ENCODE measurements at regions not wholly inside any gene's neighbourhood (a gene's known extent, or its start where the extent isn't known, plus 50 kb on each side); places are given as distances from the start of the nearest gene placed in this dataset.

DNA sequence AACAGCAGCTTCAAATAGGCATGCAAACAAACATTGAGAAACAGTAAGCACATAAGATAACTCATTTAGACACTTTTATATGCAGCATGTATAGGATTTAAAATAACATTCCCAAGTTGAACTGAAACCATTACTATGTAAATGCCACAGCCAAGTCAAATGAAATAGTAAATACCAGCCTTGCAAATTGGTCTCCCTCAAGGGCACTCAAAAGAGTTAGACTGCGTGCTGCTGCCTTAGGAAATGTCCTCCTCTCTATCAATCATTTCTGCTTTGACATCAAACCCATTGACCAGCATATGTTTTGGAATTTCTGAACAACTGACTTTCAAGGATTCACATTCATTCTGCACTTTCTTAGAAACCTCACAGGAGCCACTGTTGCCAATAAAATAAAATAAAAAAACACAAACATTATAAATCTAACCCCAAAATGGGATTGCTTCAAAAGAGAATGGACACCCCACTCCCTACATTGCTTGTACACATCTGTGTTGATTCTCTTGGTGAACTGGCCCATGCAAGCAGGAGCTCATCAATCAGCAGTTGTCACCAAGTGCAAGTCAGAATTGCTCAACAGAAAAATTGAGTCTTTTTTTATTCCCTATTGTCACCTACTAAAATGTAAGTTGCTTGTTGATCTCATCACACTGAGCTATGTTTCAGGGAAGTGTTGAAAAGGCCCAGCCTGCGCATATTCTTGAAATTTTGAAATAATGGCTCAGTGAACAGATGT lies 256.2 kb downstream of the DAD1 start:
- H3K4me3 ChIP-seq (ENCODE audit: extremely low read depth in 1 of 4, insufficient read depth in 2 of 4, low read depth in 3 of 4, low read length in 4 of 4): no peak overlapping the region; a peak in 1 of 8 replicates
- POLR2A ChIA-PET (ENCODE audit: partially characterized antibody): no interaction called here
- TF ChIP-seq, protein P1, sequence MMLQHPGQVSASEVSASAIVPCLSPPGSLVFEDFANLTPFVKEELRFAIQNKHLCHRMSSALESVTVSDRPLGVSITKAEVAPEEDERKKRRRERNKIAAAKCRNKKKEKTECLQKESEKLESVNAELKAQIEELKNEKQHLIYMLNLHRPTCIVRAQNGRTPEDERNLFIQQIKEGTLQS (IDR thresholded peaks at IDR 0.05; ENCODE audit: insufficient read depth, low read depth, low read length): no peak
- TF ChIP-seq SIN3A (conservative IDR thresholded peaks at IDR 0.05 in 1 of 2, IDR thresholded peaks at IDR 0.05 in 1 of 2; ENCODE audit: low read depth in 1 of 2, low read length in 2 of 2) (no peak), CTBP2 (IDR thresholded peaks at IDR 0.05; ENCODE audit: borderline replicate concordance, insufficient read depth, insufficient read length, low read length) (no peak), POU5F1 (IDR thresholded peaks at IDR 0.05; ENCODE audit: low read depth, low read length) (no peak), MAFK (IDR thresholded peaks at IDR 0.05; ENCODE audit: low read depth, low read length) (no peak)

More for the DNA sequence above, 256.2 kb downstream of the DAD1 start:
- FAIRE-seq (no peak), DNase-seq (ENCODE audit: low read depth in 1 of 2, low spot score in 2 of 2) (no peak)
- H2AFZ ChIP-seq (ENCODE audit: low read length): no peak overlapping the region
- H2BK15ac ChIP-seq (ENCODE audit: low read length): no peak overlapping the region
- no peak overlapping the region for H3K9ac ChIP-seq (replicated peaks in 1 of 4; ENCODE audit: extremely low read depth in 1 of 4, low read depth in 3 of 4, low read length in 3 of 4)
- WGBS, 2 experiments (ENCODE audit: extremely low coverage in 1 of 2, insufficient coverage in 1 of 2, insufficient read length in 1 of 2, insufficient replicate concordance in 2 of 2, low coverage in 1 of 2, low lambda C conversion rate in 2 of 2, missing lambda C conversion rate in 1 of 2): 54% methylated on average over 2 of the region's 2 CpGs; no CpG with 5 or more reads in 1 of the 2 experiments
- H2BK5ac ChIP-seq (ENCODE audit: low read depth, low read length): no peak overlapping the region
- no peak overlapping the region for H3K56ac ChIP-seq (replicated peaks; ENCODE audit: insufficient read length, low read depth, low read length)
- H3K23ac ChIP-seq (ENCODE audit: insufficient read length): no peak overlapping the region
- peaks cover 19 to 20% of the 10 kb centered on the region in 2 experiments for H3K9me3 ChIP-seq (ENCODE audit: insufficient read depth in 2 of 2, low read depth in 1 of 2, low read length in 1 of 2)
- H3K4me1 ChIP-seq (replicated peaks in 1 of 4; ENCODE audit: control insufficient read depth in 3 of 4, insufficient read depth in 4 of 4, low read length in 3 of 4): peaks cover 0 to 9% (median 8%) of the 10 kb centered on the region in 4 experiments; a peak in 5 of 7 replicates
- H2AK5ac ChIP-seq (ENCODE audit: low read depth, low read length): no peak overlapping the region; the same call in 1 of the 2 replicates
- H4K91ac ChIP-seq (replicated peaks; ENCODE audit: insufficient read length, low read length): no peak overlapping the region
- CTCF ChIA-PET (ENCODE audit: partially characterized antibody): interaction anchor here (1.1 to 8.4 kb wide), 6 partner anchors 13 to 138 kb away, joined by 3 to 62 read pairs (median 5); no protein-coding TSS in a partner anchor
- H4K20me1 ChIP-seq (replicated peaks in 1 of 2; ENCODE audit: control insufficient read depth in 1 of 2, insufficient read depth in 2 of 2, low read length in 2 of 2): no peaks in the 10 kb centered on the region
- no peak overlapping the region for H3K14ac ChIP-seq (ENCODE audit: insufficient read length)
- no peak overlapping the region; the same call in 1 of the 2 replicates for H2BK12ac ChIP-seq (ENCODE audit: low read depth, low read length)
- H3K79me1 ChIP-seq (ENCODE audit: low read depth, low read length): no peaks in the 10 kb centered on the region
- H3K27me3 ChIP-seq (replicated peaks in 1 of 4; ENCODE audit: control insufficient read depth in 3 of 4, extremely low read depth in 1 of 4, insufficient read depth in 3 of 4, low read length in 3 of 4): no peaks in the 10 kb centered on the region
- H2BK120ac ChIP-seq (replicated peaks; ENCODE audit: low read depth, low read length): no peak overlapping the region
- H3K4me2 ChIP-seq (ENCODE audit: insufficient read depth in 1 of 2, low read depth in 2 of 2, low read length in 2 of 2): peak overlapping the region in 1 of 2 experiments; percentile 33; a peak in 1 of 4 replicates
- no peak overlapping the region for H3K4ac ChIP-seq (replicated peaks; ENCODE audit: insufficient read length, low read depth, low read length)
- peaks cover 0 to 5% (median 0%) of the 10 kb centered on the region in 4 experiments; a peak in 2 of 8 replicates for H3K36me3 ChIP-seq (ENCODE audit: control insufficient read depth in 2 of 4, insufficient read depth in 4 of 4, low read length in 3 of 4)
- H2BK20ac ChIP-seq (ENCODE audit: low read length): no peak overlapping the region
- no peak overlapping the region for H4K5ac ChIP-seq (ENCODE audit: insufficient read length, low read depth, low read length)
- no peak overlapping the region for H4K8ac ChIP-seq (ENCODE audit: extremely low read depth, insufficient read depth, low read length)
- H3K27ac ChIP-seq (ENCODE audit: low read depth, low read length): no peak overlapping the region
- no peaks in the 10 kb centered on the region; the same call in 1 of the 2 replicates for H3K23me2 ChIP-seq (ENCODE audit: low read depth, low read length)
- H3K18ac ChIP-seq (ENCODE audit: extremely low read depth, low read length): no peak overlapping the region
- no peaks in the 10 kb centered on the region for H3K79me2 ChIP-seq (ENCODE audit: control insufficient read depth in 1 of 2, insufficient read depth in 2 of 2, low read length in 2 of 2)
